H1 (cell line): ENCODE measurements at regions not wholly inside any gene's neighbourhood (a gene's known extent, or its start where the extent isn't known, plus 50 kb on each side); places are given as distances from the start of the nearest gene placed in this dataset.

ENCODE experiments used
- CHD1 ChIP-seq: IDR thresholded peaks from 2 replicates; pipeline ENCODE4 v1.6.1; 2012; ENCODE audit warnings: low read depth, low read length, improper control_type of control experiment
- TF ChIP-seq, protein P1 (sequence below): fragments of 300-600 bp; sonication (generic); IDR thresholded peaks from 2 replicates; pipeline ENCODE4 v1.7.1; 2012; ENCODE audit warnings: low read length, moderate library complexity, mild to moderate bottlenecking, inconsistent platforms; ENCODE audit not compliant: insufficient replicate concordance

DNA sequence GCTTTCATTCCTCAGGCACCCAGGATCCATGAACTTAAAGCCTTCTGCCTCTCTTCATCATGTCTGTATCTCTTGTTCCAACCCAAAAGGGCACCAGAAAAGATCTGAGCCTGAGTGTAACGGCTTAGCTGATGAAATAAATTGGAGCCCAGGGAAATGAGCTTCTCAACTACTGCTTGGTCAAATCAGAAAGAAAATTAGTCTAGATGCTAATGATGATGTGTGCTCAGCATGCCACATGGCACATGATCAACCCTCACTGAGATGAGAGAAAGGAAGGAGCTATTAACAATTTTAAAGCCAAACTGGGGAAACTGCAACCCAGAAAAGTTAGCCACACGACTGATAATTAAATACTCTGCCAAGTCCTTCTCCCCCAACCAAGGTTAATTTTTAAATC lies 325.7 kb downstream of the CNTN3 start (continued):
- no peak for TF ChIP-seq CHD1
- TF ChIP-seq, protein P1, sequence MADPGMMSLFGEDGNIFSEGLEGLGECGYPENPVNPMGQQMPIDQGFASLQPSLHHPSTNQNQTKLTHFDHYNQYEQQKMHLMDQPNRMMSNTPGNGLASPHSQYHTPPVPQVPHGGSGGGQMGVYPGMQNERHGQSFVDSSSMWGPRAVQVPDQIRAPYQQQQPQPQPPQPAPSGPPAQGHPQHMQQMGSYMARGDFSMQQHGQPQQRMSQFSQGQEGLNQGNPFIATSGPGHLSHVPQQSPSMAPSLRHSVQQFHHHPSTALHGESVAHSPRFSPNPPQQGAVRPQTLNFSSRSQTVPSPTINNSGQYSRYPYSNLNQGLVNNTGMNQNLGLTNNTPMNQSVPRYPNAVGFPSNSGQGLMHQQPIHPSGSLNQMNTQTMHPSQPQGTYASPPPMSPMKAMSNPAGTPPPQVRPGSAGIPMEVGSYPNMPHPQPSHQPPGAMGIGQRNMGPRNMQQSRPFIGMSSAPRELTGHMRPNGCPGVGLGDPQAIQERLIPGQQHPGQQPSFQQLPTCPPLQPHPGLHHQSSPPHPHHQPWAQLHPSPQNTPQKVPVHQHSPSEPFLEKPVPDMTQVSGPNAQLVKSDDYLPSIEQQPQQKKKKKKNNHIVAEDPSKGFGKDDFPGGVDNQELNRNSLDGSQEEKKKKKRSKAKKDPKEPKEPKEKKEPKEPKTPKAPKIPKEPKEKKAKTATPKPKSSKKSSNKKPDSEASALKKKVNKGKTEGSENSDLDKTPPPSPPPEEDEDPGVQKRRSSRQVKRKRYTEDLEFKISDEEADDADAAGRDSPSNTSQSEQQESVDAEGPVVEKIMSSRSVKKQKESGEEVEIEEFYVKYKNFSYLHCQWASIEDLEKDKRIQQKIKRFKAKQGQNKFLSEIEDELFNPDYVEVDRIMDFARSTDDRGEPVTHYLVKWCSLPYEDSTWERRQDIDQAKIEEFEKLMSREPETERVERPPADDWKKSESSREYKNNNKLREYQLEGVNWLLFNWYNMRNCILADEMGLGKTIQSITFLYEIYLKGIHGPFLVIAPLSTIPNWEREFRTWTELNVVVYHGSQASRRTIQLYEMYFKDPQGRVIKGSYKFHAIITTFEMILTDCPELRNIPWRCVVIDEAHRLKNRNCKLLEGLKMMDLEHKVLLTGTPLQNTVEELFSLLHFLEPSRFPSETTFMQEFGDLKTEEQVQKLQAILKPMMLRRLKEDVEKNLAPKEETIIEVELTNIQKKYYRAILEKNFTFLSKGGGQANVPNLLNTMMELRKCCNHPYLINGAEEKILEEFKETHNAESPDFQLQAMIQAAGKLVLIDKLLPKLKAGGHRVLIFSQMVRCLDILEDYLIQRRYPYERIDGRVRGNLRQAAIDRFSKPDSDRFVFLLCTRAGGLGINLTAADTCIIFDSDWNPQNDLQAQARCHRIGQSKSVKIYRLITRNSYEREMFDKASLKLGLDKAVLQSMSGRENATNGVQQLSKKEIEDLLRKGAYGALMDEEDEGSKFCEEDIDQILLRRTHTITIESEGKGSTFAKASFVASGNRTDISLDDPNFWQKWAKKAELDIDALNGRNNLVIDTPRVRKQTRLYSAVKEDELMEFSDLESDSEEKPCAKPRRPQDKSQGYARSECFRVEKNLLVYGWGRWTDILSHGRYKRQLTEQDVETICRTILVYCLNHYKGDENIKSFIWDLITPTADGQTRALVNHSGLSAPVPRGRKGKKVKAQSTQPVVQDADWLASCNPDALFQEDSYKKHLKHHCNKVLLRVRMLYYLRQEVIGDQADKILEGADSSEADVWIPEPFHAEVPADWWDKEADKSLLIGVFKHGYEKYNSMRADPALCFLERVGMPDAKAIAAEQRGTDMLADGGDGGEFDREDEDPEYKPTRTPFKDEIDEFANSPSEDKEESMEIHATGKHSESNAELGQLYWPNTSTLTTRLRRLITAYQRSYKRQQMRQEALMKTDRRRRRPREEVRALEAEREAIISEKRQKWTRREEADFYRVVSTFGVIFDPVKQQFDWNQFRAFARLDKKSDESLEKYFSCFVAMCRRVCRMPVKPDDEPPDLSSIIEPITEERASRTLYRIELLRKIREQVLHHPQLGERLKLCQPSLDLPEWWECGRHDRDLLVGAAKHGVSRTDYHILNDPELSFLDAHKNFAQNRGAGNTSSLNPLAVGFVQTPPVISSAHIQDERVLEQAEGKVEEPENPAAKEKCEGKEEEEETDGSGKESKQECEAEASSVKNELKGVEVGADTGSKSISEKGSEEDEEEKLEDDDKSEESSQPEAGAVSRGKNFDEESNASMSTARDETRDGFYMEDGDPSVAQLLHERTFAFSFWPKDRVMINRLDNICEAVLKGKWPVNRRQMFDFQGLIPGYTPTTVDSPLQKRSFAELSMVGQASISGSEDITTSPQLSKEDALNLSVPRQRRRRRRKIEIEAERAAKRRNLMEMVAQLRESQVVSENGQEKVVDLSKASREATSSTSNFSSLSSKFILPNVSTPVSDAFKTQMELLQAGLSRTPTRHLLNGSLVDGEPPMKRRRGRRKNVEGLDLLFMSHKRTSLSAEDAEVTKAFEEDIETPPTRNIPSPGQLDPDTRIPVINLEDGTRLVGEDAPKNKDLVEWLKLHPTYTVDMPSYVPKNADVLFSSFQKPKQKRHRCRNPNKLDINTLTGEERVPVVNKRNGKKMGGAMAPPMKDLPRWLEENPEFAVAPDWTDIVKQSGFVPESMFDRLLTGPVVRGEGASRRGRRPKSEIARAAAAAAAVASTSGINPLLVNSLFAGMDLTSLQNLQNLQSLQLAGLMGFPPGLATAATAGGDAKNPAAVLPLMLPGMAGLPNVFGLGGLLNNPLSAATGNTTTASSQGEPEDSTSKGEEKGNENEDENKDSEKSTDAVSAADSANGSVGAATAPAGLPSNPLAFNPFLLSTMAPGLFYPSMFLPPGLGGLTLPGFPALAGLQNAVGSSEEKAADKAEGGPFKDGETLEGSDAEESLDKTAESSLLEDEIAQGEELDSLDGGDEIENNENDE, result no peak
